ENCODE measurements at regions not wholly inside any gene's neighbourhood (a gene's known extent, or its start where the extent isn't known, plus 50 kb on each side); places are given as distances from the start of the nearest gene placed in this dataset.

GRCh38 chr2:204150721-204151120 is 214.2 kb downstream of the ICOS start:
- no peak for TF ChIP-seq CTCF (IDR thresholded peaks at IDR 0.05; ENCODE audit: insufficient read depth, low read depth, low read length, missing control alignments)
- DNase-seq (ENCODE audit: low read depth) = no peak
- no peak overlapping the region for H3K4me3 ChIP-seq (ENCODE audit: low read length)

GRCh38 chr2:204152616-204153015 is 216.1 kb downstream of the ICOS start:
- no peak overlapping the region for H3K4me3 ChIP-seq (ENCODE audit: low read length)
- DNase-seq (ENCODE audit: low read depth) = no peak
- no peak for TF ChIP-seq CTCF (IDR thresholded peaks at IDR 0.05; ENCODE audit: insufficient read depth, low read depth, low read length, missing control alignments)

DNA sequence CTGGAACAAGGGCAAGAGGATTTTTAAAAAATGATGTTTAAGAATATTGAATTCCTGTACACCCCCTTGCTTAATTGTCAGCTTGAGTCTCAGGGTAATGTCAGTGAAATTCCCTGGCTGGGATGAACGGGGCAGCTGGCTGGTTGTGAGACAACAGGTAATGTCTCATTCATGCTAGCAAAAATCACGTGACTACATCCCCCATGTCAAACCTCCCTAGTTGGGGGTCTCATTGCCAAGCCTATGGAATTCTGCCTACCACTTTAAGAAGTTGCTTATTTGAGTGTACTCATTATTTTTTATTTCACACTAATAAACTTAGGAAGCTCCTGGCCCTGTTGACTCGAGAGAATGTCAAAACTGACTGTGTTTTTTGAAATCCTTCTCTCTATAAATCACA is 218.3 kb downstream of the ICOS start:
- no peak for TF ChIP-seq CTCF (IDR thresholded peaks at IDR 0.05; ENCODE audit: insufficient read depth, low read depth, low read length, missing control alignments)
- H3K4me3 ChIP-seq (ENCODE audit: low read length) = no peak overlapping the region
- DNase-seq (ENCODE audit: low read depth) = no peak

- no peak overlapping the region for H3K4me3 ChIP-seq (ENCODE audit: low read length)
- no peak for TF ChIP-seq CTCF (IDR thresholded peaks at IDR 0.05; ENCODE audit: insufficient read depth, low read depth, low read length, missing control alignments)
- DNase-seq (ENCODE audit: low read depth) = no peak
Observed at GRCh38 chr2:204156456-204156855, 219.9 kb downstream of the ICOS start.

GRCh38 chr2:204157684-204158083 is 221.1 kb downstream of the ICOS start:
- no peak for DNase-seq (ENCODE audit: low read depth)
- no peak for TF ChIP-seq CTCF (IDR thresholded peaks at IDR 0.05; ENCODE audit: insufficient read depth, low read depth, low read length, missing control alignments)
- no peak overlapping the region for H3K4me3 ChIP-seq (ENCODE audit: low read length)

DNA sequence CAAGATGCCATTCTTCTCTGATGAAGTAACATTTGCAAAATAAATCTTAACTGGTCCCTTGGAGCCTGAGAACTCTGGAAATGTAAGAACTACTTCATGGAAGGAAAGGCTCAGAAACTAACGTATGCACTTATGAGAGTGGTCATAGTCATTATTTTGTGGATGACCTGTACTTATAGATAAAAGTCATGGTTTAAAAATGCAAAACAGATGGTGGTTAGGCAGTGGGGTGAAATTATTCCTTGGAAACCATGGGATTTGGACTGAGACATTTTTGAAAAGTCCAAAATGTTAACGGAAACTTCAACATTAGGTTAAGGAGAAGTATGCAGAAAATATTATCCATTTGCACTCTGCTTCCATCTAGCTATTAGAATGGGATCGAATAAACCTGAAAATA is 223.0 kb downstream of the ICOS start:
- no peak overlapping the region for H3K4me3 ChIP-seq (ENCODE audit: low read length)
- TF ChIP-seq CTCF (IDR thresholded peaks at IDR 0.05; ENCODE audit: insufficient read depth, low read depth, low read length, missing control alignments) = no peak
- DNase-seq (ENCODE audit: low read depth) = no peak

DNA sequence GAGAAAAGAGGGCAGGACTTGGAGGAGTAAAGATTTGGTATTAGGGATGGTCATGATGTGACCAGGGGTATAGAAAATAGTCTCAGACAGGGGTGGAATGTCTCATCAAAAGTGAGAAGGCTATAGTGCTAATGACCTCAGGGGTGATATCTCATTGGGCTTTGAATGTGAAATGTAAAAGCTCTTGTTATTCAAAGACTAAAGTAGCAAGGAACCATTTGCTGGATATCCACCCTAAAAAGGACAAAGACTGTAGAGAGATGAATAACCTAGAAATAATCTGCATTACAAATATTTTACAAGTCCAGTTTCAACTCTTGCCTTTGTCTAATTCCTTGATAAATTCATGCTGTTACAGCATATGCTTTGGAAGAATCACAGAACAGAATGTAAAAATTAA is 224.4 kb downstream of the ICOS start:
- no peak overlapping the region for H3K4me3 ChIP-seq (ENCODE audit: low read length)
- no peak for DNase-seq (ENCODE audit: low read depth)
- TF ChIP-seq CTCF (IDR thresholded peaks at IDR 0.05; ENCODE audit: insufficient read depth, low read depth, low read length, missing control alignments) = no peak

Data from epithelial cell of esophagus (primary cell).